OCI-LY1 (cell line): ENCODE measurements at regions not wholly inside any gene's neighbourhood (a gene's known extent, or its start where the extent isn't known, plus 50 kb on each side); places are given as distances from the start of the nearest gene placed in this dataset.

ENCODE experiments used
- H2AFZ ChIP-seq: fragments of 200-600 bp; sonication (generic), shearing (Covaris generic); 2 replicates; pipeline ENCODE4 v1.6.0; 2014; ENCODE audit warnings: antibody characterized with exemption, mild to moderate bottlenecking, low read length
- H3F3A ChIP-seq: fragments of 200-600 bp; sonication (generic), shearing (Covaris generic); 2 replicates; pipeline ENCODE4 v1.6.0; 2014; ENCODE audit warnings: mild to moderate bottlenecking, antibody characterized with exemption, low read length, moderate library complexity; ENCODE audit not compliant: insufficient read depth
- H3K27ac ChIP-seq: fragments of 200-600 bp; sonication (generic); 2 replicates; pipeline ENCODE4 v1.5.1; 2014; ENCODE audit warnings: low read length, mixed run types, mild to moderate bottlenecking, low read depth; ENCODE audit not compliant: poor library complexity, severe bottlenecking
- H3K27me3 ChIP-seq: fragments of 200-600 bp; sonication (generic); 2 replicates; pipeline ENCODE4 v1.6.0; 2014; ENCODE audit warnings: antibody characterized with exemption, mild to moderate bottlenecking, low read length, moderate library complexity; ENCODE audit not compliant: insufficient read depth
- H3K36me3 ChIP-seq: fragments of 200-600 bp; sonication (generic); 2 replicates; pipeline ENCODE4 v1.6.1; 2014; ENCODE audit warnings: mild to moderate bottlenecking, antibody characterized with exemption, low read length, moderate library complexity, mixed read lengths; ENCODE audit not compliant: insufficient read depth
- H3K4me1 ChIP-seq: fragments of 200-600 bp; sonication (generic); 2 replicates; pipeline ENCODE4 v1.5.1; 2014; ENCODE audit warnings: mild to moderate bottlenecking, low read length, moderate library complexity; ENCODE audit not compliant: insufficient read depth, severe bottlenecking
- H3K4me2 ChIP-seq: fragments of 200-600 bp; sonication (generic), shearing (Covaris generic); 2 replicates; pipeline ENCODE4 v1.6.1; 2014; ENCODE audit warnings: low read length
- H3K4me3 ChIP-seq: fragments of 200-600 bp; sonication (generic); 2 replicates; pipeline ENCODE4 v1.5.1; 2014; ENCODE audit warnings: low read length, low read depth, mild to moderate bottlenecking, mixed read lengths; ENCODE audit not compliant: poor library complexity, severe bottlenecking
- H3K79me2 ChIP-seq: fragments of 200-600 bp; shearing (Covaris generic); 2 replicates; pipeline ENCODE4 v1.6.1; 2016; ENCODE audit warnings: mixed run types, low read length, mixed read lengths; ENCODE audit not compliant: insufficient read depth
- H3K9ac ChIP-seq: fragments of 200-600 bp; sonication (generic), shearing (Covaris generic); 2 replicates; pipeline ENCODE4 v1.6.1; 2014; ENCODE audit warnings: mild to moderate bottlenecking, low read length, mixed read lengths
- H3K9me2 ChIP-seq: fragments of 200-600 bp; sonication (generic), shearing (Covaris generic); 2 replicates; pipeline ENCODE4 v1.6.1; 2014; ENCODE audit warnings: low read depth, mild to moderate bottlenecking, low read length, mixed read lengths
- H3K9me3 ChIP-seq: fragments of 200-600 bp; shearing (Covaris generic); 2 replicates; pipeline ENCODE4 v1.6.1; 2014; ENCODE audit warnings: low read length, mixed read lengths
- H4K20me1 ChIP-seq: fragments of 200-600 bp; sonication (generic), shearing (Covaris generic); 2 replicates; pipeline ENCODE4 v1.6.0; 2016; ENCODE audit warnings: mild to moderate bottlenecking, low read length; ENCODE audit not compliant: insufficient read depth
- EZH2 ChIP-seq: fragments of 200-600 bp; sonication (generic), shearing (Covaris generic); IDR thresholded peaks from 2 replicates; pipeline ENCODE4 v1.8.0; 2017; ENCODE audit warnings: borderline replicate concordance, mixed run types, mild to moderate bottlenecking, antibody characterized with exemption, low read length, moderate library complexity, mixed read lengths
- TF ChIP-seq, protein P1 (sequence below): fragments of 200-600 bp; sonication (generic), shearing (Covaris generic); IDR thresholded peaks from 2 replicates; pipeline ENCODE4 v1.5.1; 2017; ENCODE audit warnings: mild to moderate bottlenecking, antibody characterized with exemption, low read length, moderate library complexity, mixed read lengths

DNA sequence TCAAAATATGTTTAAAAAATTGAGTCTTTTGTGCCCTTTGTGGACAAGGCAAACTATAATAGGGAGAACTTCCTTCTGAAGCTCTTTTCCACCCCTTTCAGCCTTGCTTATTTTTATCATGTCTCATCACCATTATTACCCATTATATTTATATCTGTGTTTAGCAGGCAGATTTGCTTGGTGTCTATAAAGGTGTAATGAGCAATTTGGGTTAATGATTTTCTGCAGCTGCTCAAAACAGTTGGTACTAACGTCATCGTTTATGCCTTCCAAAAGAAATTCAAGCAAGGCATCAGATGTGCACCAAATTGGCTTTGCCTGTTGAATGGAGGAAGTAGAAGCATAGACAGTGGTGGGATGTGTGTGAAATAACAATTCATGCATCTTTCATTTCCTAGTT is 483.7 kb upstream of the SGO1 start:
- no peaks in the 10 kb centered on the region for H3F3A ChIP-seq
- no peak overlapping the region for H3K9ac ChIP-seq
- no peak overlapping the region for H2AFZ ChIP-seq
- H3K4me3 ChIP-seq: no peak overlapping the region
- H4K20me1 ChIP-seq: no peaks in the 10 kb centered on the region
- no peaks in the 10 kb centered on the region for H3K9me2 ChIP-seq
- no peaks in the 10 kb centered on the region for H3K79me2 ChIP-seq
- H3K36me3 ChIP-seq: no peaks in the 10 kb centered on the region
- no peak overlapping the region for H3K4me2 ChIP-seq
- H3K9me3 ChIP-seq: no peaks in the 10 kb centered on the region
- no peaks in the 10 kb centered on the region for H3K4me1 ChIP-seq
- H3K27ac ChIP-seq: no peak overlapping the region
- H3K27me3 ChIP-seq: no peaks in the 10 kb centered on the region
- TF ChIP-seq, protein P1, sequence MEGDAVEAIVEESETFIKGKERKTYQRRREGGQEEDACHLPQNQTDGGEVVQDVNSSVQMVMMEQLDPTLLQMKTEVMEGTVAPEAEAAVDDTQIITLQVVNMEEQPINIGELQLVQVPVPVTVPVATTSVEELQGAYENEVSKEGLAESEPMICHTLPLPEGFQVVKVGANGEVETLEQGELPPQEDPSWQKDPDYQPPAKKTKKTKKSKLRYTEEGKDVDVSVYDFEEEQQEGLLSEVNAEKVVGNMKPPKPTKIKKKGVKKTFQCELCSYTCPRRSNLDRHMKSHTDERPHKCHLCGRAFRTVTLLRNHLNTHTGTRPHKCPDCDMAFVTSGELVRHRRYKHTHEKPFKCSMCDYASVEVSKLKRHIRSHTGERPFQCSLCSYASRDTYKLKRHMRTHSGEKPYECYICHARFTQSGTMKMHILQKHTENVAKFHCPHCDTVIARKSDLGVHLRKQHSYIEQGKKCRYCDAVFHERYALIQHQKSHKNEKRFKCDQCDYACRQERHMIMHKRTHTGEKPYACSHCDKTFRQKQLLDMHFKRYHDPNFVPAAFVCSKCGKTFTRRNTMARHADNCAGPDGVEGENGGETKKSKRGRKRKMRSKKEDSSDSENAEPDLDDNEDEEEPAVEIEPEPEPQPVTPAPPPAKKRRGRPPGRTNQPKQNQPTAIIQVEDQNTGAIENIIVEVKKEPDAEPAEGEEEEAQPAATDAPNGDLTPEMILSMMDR: no peak
- no peak for TF ChIP-seq EZH2

DNA sequence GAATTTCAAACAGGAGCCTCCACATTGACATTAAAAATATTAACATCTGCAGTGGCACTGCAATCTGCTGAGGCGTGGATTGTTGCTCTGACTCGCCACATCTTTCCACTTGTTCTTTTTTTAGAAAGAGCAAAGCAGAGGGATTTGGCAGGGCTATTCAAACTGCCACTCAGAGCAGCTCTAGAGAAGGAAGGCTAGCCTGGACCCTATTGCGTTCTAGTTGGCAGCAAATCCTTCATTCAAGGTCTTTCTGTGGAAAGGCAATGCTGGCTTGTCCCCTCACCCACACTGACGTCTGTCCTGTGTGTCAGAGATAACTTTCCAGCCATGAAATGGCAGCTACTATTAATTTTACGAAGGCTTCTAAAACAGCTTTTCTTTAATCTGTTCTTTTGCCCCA is 483.2 kb upstream of the SGO1 start:
- Histone ChIP-seq H3K4me1 (no peaks in the 10 kb centered on the region), H3K27me3 (no peaks in the 10 kb centered on the region), H2AFZ (no peak overlapping the region), H3K79me2 (no peaks in the 10 kb centered on the region), H4K20me1 (no peaks in the 10 kb centered on the region), H3K9me2 (no peaks in the 10 kb centered on the region), H3K9me3 (no peaks in the 10 kb centered on the region), H3K27ac (no peak overlapping the region), H3K9ac (no peak overlapping the region), H3K4me3 (no peak overlapping the region), H3F3A (no peaks in the 10 kb centered on the region), H3K4me2 (no peak overlapping the region), H3K36me3 (no peaks in the 10 kb centered on the region)
- TF ChIP-seq, protein P1: no peak
- no peak for TF ChIP-seq EZH2

DNA sequence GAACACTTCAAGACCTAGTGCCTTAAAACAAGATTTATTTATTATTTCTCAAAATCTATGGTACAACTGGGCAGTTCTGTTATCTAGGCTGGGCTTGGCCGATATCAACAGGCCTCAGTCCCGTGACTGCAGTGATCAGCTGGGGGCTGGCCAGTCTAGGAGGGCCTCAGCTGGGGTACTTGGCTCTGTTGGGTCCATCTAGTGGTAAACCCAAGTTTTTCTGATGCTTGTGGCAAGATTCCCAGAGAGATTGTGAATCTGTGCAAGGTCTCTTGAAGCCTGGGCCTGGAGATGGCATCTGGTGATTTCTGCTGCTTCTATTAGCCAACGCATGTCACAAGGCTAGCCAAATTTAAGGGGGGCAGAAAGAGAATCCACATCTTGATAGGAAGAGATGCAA is 482.4 kb upstream of the SGO1 start:
- H3K4me3 ChIP-seq: no peak overlapping the region
- H3K9me2 ChIP-seq: no peaks in the 10 kb centered on the region
- no peak overlapping the region for H3K27ac ChIP-seq
- H3K9ac ChIP-seq: no peak overlapping the region
- no peaks in the 10 kb centered on the region for H4K20me1 ChIP-seq
- no peaks in the 10 kb centered on the region for H3K9me3 ChIP-seq
- H3K27me3 ChIP-seq: no peaks in the 10 kb centered on the region
- no peak overlapping the region for H3K4me2 ChIP-seq
- no peak for TF ChIP-seq EZH2
- TF ChIP-seq, protein P1: no peak
- no peaks in the 10 kb centered on the region for H3F3A ChIP-seq
- H2AFZ ChIP-seq: no peak overlapping the region
- no peaks in the 10 kb centered on the region for H3K36me3 ChIP-seq
- no peaks in the 10 kb centered on the region for H3K4me1 ChIP-seq
- no peaks in the 10 kb centered on the region for H3K79me2 ChIP-seq
